G401.6 (cell line): ENCODE measurements at regions not wholly inside any gene's neighbourhood (a gene's known extent, or its start where the extent isn't known, plus 50 kb on each side); places are given as distances from the start of the nearest gene placed in this dataset.
"Not testable (repeated sequence)": the region's sequence is repeated elsewhere in the genome, so short reads cannot be mapped to it uniquely, and the experiment has no call there.

Source experiments
- FAIRE-seq: peaks from 2 replicates; lab custom pipeline; 2012; peaks lifted over from hg19 to GRCh38; lab: Jason Lieb, UNC

DNA sequence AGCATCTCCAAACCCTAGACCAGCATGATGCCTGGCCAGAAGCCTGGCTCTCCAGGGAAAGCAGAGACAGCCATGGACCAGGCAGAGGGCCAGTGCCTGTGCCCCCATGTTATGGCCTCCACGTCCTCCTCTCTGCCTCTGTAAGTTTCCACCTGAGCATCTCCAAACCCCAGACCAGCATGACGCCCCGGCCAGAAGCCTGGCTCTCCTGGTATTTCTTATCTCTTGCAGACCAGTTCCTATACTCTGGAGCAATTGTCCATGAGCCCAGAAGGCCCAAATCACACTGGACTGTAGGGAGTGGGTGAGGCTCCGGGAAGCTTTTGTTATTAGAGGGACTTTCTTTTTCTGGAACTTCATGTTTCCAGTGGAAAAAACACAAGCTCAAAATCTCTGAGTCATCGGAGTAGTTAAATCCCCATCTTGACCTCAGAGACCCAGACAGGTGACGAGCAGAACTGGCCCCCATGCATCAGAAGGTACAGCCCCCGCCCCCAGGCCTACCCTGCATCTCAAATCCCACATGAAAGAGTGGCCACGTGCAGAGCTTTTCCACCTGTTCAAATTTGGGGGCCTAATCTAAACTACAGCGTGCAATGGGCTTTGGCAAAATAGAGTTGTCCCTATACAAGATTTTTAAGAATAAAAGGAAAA, 110.2 kb upstream of the FOXQ1 start:
- FAIRE-seq: no peak

DNA sequence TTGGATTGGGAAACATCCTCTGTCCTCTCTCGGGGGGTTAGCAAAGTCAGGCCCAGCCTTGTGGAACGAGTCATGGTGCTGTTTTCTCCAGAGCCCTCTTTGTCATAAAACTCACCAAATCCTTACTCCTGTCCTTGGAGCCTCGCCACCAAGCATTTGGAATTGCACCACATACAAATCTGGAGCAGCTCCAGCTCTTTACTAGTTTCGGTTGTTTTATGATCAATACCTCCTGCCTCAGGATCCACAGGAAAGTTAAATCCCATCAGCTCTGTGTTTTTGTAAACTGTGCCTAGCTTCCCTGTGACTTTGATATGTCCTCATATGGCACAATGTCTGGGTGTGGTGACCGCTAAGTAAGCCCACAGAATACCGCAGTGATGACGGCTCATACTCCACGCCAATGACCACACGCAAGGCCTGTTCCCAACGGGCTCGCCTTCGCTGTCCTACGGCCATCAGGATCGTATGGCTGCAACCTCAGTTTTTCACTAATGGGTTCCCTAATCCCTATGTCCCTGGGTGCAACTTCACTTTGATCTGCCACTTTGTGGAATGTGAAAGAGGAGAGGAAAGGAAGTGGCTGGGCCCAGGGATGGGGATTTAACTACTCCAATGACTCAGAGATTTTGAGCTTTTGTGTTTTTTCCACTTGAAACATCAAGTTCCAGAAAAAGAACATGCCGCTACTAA, 111.3 kb upstream of the FOXQ1 start:
- no peak for FAIRE-seq

DNA sequence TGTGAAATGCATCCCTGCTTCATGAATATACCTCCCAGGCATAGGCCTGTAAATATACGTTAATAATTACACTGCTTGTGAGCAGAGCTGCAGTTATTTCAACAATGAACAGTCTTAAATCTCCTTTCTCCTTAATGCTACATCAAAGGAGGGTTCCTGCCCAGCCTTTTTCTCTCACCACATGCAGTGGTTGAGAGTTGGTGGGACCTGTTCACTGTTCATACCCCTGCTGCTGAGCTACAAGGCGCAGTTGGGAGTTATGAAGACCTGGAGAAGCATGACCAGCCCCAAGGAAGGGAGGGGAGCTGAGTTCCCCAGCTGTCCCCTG, 111.9 kb upstream of the FOXQ1 start:
- no peak for FAIRE-seq

DNA sequence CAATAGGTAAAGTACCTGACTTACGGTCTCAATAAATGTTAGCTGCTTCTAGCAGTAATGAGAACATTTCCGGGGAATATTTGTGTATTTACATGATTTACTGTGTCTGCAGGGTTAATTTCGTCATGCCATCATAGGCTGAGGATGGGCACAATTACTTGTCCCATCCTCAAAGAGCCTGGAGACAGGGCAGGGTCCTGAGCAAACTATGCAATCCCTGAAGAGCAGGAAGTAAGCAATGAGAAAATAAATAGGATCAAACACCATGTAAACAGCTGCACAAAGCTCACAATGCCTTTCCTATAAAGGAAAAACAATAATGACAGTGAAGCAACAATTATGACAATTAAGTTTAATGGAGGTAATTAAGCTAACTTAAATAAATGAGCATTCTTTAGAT, 114.6 kb upstream of the FOXQ1 start:
- FAIRE-seq: no peak

DNA sequence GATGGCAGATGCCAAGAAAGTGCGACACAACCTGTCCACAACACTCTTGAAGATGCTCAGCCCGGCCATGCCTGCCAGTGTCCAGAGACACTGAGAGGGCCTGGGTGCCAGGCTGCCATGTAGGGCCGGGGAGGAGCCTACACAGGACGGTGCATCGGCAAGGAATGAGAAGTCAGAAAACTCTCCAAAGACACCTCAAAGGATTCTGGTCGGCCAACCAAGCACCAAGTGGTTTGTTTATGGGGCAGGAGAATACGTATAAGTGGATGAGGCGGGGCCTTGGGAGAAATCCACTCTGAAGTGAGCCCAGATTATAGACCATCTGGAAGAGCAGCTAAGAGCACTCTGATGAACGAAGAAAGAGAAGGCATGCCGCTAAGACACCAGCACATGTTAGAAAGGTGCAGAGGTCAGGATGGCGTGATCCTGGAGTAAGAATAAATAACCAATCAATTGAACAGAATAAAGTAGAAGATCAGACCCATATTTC, 120.7 kb upstream of the FOXQ1 start:
- FAIRE-seq: no peak

DNA sequence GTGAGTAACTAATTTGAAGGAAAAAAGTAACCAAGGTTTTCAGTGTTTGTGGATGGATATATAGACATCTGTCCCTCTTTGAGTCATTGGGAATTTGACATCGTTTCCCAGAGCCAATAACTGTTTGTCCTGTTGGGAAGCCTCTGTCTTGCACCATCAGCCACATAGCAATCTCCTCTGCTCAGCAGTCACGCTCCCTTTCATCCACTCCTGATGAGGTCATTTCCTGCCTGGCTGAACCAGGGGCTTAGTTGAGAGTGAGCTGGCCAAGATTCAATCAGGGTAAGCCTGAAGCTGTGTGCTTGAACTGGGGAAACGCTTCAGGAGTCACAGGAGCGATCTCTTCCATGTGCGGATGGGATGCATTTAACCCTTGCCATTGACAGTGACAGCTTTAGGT, 121.5 kb upstream of the FOXQ1 start:
- no peak for FAIRE-seq

DNA sequence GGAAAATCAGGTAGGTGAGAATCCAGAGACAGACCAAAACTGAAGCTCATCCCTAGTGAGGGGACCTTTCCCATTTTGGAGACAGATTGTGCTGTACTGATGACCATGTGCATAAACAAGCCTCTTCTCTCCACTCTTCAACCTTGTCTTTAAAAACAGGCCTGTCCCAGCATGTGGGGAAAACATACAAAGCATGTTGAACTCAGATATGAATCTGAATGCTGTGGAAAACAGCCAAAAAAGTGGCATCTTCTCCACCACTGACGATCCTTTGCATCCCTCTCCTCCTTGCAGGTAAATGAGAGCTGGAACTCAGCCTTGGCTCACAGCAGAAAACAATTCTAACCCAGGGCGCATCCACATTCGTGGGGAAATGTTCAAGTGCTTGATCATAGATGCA, 123.7 kb upstream of the FOXQ1 start:
- FAIRE-seq: no peak

DNA sequence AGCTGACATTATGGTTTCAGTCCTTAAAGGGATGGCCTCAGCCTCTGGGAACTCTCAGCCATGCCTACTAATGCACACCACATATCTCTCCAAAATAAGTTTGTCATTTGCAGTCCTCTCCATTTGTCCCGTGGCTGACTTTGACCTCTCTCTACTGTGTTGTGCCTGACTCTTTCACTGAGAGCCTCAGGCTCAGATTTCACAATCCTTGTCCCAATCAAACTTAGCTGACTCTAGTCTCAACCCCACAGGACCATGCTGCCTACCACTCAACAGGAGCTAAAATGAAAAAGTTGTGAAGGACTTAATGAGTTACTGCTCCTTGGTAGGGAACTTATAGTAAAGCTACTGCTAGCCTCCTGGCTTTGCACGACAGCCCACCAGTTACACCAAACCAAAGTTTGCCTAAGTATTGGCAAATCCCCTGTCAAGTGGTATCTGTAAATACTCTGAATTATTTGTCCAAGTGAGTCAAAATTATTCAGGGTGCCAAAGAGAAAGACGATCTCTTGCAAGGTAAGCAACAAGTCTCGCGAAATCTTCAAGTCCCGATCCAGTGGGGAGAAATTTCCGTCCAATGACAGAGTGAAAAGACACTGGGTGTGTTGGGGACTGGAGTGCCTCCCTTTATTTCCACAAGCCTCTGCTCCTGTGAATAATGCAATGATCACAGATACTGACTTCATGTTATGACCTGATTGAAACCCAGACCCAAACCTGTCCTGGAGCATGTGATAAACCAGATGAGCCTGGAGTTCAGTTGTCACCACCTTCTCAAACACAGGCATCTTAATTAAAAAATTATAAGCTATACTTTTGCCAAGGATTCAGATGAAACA, 124.4 kb upstream of the FOXQ1 start:
- no peak for FAIRE-seq

DNA sequence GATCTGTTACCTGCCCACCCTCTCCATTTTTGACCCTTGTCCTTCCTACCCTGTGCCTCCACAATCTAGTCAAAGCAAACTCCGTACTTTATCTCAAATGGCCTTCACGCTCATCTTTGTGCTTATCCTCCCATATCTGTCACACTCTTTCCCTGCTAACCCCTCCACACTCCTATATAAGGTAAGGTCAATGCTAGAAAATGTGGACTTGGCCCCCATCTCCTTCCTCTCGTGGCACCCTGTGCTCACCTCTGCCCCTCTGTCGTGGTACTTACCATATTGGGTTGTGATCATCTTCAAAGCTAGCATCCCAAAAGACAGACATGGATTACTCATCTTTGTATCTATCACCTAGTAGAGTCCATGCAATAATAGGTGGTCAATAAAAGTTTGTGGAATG, 127.6 kb upstream of the FOXQ1 start:
- FAIRE-seq: no peak

DNA sequence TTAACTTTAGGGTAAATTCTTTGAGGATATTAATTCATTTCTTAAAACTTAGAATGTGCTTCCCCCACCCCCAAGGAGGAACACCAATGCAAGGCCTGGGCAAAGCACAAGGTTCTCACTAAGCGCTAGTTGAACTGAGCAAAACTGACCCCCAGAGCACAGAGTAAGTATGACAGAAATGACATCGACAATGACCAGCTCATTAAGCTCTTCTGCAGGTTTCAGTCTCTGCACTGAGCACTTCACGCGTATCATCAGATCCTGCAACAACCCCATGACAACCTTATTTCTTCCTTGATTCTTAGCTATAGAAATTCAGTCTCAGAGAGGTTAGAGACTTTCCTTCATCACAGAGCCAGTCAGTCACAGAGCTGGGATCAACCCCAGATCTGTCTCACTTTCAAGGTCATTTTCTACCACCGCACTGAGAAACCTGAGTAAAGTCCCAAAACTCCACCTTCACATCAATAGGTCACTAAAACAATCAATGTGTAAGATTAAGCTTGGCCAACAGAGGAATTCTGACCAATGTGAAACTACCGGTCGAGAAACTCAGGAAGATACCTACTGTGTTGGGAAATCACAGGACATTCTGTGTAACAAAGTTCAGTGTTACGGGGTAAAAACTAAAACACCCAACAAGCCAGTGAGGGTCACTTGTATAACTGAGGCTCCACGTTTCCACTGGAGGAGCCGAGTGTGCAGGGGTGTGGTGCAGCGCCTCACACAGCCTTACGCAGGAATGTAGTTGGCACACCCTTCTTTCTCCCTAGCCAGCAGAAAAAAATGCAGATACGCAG, 129.0 kb upstream of the FOXQ1 start:
- no peak for FAIRE-seq

DNA sequence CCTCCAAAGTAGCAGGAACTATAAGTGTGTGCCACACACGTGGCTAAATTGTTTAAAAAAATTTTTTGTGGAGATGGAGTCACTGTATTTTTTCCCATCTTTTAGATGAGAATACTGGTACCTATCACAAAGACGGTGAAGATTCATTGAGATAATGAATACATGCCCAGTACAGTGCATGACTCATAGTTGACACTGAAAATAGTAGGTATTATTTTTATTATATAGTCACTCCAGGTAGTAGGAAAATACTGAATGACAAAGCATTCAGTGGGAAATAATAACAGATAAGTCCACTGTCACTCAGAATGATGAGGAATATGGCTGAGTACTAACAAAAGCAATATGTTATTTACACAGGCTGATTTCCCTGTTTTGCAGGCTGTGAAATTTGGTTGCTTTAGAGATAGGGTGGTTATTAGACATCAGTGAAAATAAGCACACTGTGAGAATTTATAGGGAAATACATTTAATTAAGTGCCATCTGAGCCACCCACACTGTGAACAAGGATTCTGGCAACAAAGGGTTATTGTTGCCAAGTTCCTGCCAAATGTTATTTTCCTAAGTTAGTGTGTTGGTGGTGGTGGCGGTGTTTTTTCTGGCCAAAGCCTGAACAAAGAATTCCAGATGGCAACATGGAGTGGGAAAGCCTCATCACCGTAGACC, 129.8 kb upstream of the FOXQ1 start:
- no peak for FAIRE-seq

DNA sequence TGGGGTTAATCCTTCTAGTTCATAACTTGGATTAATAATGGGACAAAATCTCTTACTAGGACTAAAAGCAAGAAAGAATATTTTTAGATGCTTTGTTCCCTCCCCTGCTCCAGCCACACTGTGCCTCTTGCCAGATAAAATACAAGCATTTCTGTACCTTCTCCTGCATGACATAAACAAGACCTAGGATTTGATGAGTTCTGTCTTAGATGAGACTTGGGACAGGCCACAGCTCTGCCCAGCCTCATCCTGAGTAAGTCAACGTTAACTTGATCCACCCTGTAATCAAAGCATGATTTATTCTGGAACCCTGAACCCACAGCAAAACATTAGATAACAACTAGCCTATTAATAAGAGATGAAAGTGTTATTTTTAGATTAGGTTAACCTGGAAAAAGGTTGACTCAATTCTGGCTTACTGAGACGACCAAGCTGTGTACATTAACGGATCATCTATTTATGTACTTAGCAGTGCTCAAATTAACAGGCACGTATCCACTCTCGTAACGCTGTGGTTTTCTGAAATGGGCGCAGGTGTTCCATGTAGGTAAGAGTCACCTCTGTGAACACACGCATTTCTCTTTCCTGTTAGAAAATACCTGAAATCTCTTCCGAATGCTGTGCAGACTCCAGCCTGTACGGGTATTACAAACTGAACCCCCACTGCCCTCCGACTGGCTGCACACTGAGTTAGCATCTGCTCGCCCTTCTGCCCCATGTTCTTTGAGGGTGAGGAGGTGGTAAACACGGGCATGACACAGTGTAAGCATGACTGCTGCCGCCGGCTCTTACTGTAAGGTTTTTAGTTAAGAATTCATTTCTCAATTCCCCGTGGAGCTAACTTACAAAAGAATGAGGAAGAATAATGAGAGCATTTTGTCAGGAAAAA, 132.1 kb upstream of the FOXQ1 start:
- FAIRE-seq: no peak

DNA sequence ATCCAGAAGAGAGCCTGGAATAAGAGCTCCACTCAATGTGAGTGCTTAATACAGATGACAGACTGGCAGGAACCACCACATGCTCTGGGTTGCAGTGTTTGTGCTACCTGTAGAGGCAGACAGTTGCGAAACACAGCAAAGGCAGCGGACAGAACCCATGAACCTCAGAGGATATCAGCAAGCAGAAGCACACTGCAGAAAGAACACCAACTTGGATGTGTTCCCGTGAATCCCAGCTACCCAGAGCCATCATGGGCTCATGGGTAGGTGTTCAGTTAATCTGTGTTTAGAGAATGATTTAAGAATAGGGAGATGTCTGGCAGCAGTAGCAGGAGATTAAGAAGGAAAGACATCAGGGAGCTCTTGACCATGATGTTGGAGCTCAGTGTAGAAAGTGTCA, 133.3 kb upstream of the FOXQ1 start:
- no peak for FAIRE-seq

DNA sequence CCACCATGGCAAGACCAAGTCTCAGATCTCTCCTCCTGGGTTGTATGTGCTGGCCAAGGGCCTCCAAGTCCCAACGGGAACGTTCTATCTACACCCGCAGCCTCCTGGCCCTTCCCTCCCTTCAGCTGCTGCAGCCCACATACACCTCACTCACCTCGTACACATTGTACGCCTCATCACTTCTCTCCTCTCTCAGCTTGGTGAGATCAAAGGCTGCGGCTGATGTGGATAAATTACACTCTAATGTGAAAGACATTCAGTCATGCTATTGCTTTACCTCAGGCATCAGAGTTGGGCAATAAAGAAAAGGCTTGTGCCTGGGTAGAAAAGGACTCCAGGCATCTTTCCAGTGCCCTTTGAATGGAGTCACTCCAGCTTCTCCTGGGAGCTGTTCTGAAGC, 135.3 kb upstream of the FOXQ1 start:
- no peak for FAIRE-seq

DNA sequence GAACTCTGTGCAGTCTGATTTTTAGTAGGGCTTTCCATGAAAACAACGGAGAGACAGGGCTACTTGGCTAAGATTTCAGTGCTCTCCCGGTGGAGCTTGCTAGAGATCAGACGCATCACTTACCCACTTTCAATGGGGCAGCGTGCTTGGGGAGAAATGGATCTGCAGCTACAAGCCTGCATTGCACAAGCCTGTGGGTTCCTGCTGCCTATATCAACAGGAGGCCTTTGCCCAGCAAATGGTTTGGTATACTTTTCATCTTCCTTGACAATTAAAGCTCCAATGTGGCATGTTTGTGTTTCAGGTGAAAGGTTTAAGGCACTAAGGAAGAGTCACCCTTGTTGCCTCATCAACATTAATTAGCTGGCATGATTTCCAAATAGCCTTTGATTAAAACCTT, 136.0 kb upstream of the FOXQ1 start:
- no peak for FAIRE-seq

DNA sequence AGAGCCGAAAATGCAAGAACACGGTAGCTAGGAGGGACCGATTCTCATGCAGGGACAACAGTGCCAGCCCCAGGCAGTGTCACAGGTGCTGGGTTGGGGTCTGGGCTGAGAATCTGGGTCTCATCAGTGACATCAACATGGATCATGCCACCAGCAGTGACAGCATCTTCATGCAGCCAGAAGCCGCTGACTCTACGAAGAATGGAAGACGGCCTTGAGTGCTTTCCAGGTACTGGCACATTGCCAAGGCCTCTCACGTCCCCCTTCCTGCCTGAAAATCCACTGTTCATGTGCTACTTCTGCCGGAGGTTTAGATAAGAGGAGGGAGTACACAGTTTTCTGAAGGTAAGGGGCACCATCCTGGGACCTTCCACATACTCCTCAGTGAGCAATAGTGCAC, 141.1 kb upstream of the FOXQ1 start:
- no peak for FAIRE-seq

DNA sequence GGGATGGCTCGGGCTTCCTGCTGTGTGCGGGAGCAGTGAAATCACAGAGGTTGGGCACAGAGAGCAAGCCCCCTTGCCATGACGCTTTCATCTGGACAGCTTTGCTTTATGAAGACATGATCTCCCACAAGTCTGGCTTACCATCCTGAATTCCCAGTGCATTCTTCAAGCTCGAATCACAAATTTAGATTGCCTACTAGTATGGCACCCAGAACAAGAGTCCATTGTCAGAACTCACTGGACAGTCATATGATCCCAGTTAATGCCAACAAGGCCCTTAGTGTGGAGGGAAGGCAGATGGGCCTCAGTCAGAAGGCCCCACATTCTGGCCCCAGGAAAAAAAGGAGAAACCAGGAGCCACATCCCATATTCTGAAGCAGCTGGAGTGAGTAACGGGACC, 147.3 kb upstream of the FOXQ1 start:
- no peak for FAIRE-seq

DNA sequence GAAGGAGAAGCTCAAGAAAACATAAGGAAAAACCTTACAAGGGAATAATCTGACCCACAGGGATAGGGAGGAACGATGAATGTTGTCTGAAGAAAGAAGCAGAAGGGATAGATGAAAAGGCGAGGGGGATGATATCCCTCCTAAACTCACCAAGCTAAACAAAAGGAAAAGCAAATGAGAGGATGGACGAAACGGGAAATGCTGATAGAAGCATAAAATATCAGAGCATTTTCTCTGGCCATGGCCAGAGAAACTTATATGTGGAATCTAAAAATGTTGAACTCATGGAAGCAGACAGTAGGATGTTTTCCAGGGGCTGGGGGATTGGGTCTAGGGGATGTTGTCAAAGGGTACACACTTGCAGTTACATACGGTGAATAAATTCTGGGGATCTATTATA, 148.4 kb upstream of the FOXQ1 start:
- FAIRE-seq: no peak

DNA sequence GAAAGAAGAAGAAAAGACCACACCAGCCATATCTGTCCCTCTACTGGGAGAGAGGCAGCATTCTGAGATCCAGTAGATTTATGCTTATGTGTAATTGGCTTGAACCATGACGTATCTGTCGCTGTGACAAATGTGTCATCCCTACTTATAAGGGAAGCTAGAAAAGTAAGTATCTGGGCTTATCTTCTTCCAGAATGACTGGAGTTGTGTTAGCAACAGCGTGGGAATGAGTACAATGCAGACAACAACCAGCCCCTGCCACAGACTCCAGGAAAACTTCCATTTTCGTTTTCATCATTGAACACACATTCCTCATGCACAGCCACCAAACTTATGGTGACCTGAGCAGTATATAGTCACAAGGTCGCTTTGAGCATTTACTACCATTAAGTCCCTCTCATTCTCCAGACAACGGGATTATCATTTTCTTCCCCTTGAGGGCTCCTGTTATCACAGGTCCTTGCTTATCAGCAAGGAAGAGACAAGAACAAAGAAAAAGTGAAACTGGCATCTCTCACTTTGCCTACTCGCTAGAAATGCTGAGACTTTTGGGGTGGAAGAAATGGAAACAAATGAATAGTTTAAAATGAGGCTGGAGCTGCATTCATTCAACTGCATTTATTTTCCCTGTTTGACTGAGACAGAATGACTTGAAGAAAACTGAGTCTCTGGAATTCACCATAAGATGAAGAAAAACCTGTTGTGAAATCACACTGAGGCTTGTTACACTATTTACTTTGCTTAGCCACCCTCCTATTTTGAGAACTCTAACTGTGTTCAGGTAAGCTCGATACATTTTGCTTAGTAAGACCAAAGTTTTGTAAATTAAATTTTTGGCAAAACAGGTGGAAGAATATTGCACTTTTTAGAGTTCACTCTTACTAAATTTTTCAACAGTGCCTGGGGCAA, 149.3 kb upstream of the FOXQ1 start:
- FAIRE-seq: no peak

DNA sequence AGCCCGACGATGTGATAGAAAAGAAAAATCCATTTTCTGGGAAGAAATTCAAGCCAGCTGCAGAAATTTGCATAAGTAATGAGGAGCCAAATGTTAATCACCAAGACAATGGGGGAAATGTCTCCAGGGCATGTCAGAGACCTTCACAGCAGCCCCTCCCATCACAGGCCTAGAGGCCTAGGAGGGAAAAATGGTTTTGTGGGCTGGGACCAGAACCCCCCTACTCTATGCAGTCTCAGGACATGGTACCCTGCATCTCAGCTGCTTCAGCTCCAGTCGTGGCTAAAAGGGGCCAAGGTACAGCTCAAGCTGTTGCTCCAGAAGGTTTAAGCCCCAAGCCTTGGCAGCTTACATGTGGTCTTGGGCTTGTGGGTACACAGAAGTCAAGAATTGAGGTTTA, 155.5 kb upstream of the FOXQ1 start:
- not testable (repeated sequence) for FAIRE-seq
